ENCODE measurements at regions not wholly inside any gene's neighbourhood (a gene's known extent, or its start where the extent isn't known, plus 50 kb on each side); places are given as distances from the start of the nearest gene placed in this dataset.
"Not testable (repeated sequence)": the region's sequence is repeated elsewhere in the genome, so short reads cannot be mapped to it uniquely, and the experiment has no call there.

DNA sequence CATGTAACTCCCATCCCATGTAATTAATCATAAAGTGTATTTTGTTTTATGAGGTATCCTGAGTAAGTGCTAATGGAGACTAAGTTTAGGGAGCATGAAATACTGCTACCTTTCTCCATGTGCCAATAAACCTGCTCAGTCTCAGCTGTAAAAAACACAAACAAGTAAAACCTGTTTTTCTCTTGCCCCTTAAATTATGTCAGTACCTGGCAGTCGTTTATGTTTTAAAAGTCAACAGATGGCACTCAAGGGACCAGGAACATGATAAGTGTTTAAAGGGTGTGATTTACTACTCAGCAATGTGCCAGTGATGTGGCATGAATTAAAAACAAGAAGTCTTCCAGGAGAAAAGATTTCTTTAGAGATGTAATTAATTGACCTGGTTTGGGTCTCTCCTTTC is 74.9 kb upstream of the FOLH1 start:
- TF ChIP-seq, protein P1, sequence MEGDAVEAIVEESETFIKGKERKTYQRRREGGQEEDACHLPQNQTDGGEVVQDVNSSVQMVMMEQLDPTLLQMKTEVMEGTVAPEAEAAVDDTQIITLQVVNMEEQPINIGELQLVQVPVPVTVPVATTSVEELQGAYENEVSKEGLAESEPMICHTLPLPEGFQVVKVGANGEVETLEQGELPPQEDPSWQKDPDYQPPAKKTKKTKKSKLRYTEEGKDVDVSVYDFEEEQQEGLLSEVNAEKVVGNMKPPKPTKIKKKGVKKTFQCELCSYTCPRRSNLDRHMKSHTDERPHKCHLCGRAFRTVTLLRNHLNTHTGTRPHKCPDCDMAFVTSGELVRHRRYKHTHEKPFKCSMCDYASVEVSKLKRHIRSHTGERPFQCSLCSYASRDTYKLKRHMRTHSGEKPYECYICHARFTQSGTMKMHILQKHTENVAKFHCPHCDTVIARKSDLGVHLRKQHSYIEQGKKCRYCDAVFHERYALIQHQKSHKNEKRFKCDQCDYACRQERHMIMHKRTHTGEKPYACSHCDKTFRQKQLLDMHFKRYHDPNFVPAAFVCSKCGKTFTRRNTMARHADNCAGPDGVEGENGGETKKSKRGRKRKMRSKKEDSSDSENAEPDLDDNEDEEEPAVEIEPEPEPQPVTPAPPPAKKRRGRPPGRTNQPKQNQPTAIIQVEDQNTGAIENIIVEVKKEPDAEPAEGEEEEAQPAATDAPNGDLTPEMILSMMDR (IDR thresholded peaks at IDR 0.05), result not testable (repeated sequence)
- not testable (repeated sequence) for TF ChIP-seq EZH2 (IDR thresholded peaks at IDR 0.05; ENCODE audit: borderline replicate concordance, insufficient read depth, low read depth, low read length, poor library complexity, severe bottlenecking)
